ENCODE measurements at regions not wholly inside any gene's neighbourhood (a gene's known extent, or its start where the extent isn't known, plus 50 kb on each side); places are given as distances from the start of the nearest gene placed in this dataset.

GRCh38 chr11:134759855-134760254 lies 347.8 kb upstream of the B3GAT1 start:
- DNase-seq: no peak

DNA sequence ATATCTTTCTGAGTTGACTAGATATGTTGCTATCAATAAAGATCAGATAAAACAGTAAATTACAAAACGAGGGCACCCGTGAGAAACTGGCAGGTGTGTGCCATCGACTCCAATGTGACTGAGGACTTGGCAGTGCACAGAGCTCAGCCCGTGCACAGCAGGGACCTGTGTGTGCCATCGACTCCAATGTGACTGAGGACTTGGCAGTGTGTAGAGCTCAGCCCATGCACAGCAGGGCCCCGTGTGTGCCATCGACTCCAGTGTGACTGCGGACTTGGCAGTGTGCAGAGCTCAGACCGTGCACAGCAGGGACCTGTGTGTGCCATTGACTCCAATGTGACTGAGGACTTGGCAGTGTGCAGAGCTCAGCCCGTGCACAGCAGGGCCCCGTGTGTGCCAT lies 347.2 kb upstream of the B3GAT1 start:
- no peak for DNase-seq

- DNase-seq: no peak
These were observed 346.4 kb upstream of the B3GAT1 start for GRCh38 chr11:134758342-134758931.

- no peak for DNase-seq
These were observed 345.6 kb upstream of the B3GAT1 start for GRCh38 chr11:134757633-134758032.

- no peak for DNase-seq
These were observed 344.9 kb upstream of the B3GAT1 start for GRCh38 chr11:134756811-134757540.

- no peak for DNase-seq
These were observed 343.5 kb upstream of the B3GAT1 start for GRCh38 chr11:134755535-134755934.

DNA sequence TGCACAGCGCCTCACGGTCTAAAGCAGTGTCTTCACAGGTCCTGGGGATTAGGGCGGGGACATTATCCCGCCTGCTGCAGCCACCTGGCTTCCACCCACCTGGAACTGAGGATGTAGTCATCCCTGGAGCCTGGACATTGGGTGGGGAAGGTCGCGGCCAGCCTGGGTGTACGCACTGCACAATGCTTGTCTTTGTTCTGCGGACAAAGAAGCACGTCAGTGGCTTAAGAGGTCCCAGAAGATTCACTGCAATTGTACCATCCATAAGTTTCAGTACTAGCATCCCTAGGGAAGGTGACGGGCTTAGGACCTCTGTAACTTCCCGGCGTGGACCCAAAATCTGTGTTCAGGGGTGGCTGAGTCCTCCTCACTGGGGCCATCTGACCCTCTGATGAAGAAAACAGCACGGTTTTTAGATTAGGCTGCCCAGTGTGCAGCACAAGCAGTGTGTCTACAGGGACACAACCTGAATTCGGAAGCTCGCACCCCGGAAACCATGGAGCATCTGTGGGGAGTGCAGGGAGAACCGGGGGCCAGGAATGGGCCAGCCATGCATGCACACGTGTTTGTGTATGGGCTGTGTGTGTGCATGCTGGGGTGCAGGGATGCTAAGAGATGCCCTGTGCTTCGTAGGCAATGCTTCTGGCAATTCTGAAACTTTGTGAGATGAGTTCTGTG lies 342.6 kb upstream of the B3GAT1 start:
- DNase-seq: no peak

GRCh38 chr11:134753771-134754520 lies 341.9 kb upstream of the B3GAT1 start:
- DNase-seq: no peak

GRCh38 chr11:134752964-134753770 lies 341.1 kb upstream of the B3GAT1 start:
- DNase-seq: no peak

DNA sequence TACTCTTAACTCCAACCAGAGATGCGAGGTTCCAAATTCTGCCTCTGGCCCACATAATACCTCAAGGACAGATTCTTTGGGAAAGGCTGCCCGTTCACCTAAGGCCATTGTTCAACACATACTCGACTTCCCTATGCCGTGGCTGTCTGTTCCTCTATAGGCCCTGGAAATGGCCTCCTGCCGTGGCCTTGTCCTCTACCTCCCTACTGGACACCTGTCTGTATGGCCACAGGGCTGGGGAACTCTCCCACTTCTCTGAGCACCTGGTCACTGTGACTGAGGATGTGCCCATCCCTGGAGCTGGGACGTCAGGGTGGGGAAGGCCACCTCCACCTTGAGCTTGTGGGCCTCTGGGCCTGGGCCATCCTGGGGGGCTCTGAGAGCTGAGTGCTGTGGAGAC lies 340.5 kb upstream of the B3GAT1 start:
- no peak for DNase-seq

DNA sequence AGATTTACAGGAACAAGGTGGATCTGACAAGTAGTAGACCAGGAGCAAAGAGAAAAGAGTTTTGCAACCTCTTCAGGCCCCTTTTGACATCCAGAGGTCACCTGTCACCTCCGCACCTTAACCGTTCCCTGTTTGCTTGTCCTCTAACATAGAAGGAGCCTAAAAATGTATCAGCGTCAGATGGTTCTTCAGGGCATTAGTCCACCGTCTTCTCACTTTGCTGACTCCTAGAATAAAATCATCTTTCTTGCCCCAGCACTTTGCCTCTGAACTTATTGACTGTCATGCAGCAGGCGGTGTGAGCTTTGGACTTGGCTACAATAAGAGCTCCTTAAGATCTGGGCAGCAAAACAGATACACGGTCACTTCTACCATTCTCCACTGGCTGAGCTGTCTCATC lies 339.7 kb upstream of the B3GAT1 start:
- no peak for DNase-seq

DNA sequence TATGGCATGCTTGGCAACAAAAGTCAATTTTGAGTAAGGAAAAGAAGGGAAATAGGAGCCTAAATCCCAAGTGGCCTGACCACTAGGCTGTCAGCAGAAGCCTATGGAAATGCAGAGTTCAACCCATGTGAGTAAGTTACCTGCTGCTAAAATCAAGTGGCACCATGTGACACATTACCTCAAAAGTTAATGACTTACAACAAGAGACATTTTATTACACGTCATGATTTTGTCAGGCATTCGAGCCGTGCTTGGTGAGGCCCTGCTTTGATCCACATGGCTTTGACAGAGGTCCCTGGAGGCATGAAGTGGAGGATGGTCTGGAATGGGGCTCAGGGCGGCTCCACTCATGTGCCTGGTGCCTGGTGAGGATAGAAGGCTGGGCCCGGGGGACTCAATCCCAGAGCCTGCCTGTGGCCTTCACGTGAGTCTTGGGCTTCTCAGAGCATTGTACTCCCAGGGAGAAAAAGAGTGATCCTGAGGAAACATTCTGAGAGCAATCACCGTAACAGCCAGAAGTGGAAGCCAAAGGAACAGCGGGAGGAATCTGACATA lies 339.1 kb upstream of the B3GAT1 start:
- DNase-seq: no peak

GRCh38 chr11:134750619-134751018 lies 338.6 kb upstream of the B3GAT1 start:
- no peak for DNase-seq

GRCh38 chr11:134749040-134749839 lies 337.2 kb upstream of the B3GAT1 start:
- DNase-seq: no peak

DNA sequence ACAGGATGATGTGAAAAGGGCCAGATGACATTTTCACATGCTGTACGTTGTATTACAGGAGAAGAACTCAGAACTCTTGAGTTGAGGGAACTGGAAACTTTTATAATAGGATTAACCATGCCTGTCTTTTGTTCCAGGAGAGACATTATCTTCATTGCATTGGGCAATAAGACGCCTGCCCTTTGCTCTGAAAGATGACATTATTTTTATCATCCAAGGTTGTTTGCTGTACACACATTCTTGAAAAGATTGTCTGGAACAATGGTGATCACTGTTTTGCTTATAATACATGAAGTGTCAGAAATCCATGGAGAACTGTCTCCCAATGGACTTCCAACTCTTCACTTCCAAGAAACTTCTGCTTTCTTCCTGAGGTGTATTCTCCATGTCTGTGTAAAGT lies 334.6 kb upstream of the B3GAT1 start:
- DNase-seq: no peak

DNA sequence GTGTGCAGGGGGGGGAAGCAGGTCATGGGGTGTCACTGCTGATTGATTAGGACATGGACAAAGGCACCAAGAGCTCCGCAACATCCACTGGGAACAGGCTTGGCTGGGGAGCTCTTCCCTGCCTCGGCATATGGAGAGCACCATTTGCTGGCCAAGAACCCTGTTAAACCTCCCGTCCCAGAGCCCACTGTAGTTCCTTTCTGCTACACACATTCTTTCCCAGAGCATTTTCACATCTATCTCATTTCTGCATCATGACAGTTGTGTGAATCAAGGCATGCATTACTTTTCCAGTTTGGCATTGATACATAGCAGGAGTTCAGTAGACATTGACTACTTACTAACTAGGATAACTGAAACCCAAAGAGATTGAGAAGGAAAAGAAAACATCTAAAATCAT lies 333.4 kb upstream of the B3GAT1 start:
- DNase-seq: no peak

GRCh38 chr11:134743820-134744195 lies 331.8 kb upstream of the B3GAT1 start:
- DNase-seq: no peak

DNA sequence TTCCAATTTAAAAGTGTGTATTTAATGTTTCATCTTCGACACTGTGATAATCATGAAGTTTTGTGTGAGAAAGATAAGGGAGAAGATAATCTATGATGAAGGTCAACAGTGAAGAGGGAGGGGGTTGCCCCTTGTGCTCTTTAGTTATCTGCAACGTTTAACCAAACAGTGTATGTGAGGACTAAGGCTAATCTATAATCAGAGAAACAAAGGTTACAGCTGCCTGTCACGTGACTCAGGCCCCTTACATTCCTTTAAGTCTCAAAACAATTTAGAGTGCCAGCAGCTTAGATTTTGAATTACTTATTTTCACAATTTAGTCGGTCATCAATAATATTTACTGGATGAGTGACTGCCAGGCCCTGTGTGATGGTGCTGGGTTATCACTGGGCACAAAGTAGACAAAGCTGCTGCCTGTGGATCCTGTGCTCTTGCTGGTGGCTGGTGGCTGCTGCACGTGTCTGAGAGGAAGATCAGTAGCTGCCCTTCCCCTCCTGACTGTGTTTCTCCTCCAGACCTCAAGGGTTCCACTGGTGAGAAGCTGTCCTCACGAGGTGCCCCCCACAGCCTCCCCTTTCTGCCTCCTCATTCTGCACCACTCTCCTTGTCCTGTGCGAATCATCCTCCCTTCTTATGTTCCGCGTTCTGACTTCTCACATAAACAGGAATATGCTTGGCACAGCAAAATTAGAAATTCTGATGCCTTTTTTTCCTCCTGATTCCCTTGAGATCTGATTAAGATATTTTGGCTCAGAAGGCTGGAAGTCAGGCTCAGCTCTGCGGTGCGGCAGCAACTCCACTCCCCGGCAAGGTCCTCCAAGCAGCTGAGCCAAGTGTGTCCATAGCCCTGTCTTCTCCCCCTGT lies 331.1 kb upstream of the B3GAT1 start:
- DNase-seq: no peak

DNA sequence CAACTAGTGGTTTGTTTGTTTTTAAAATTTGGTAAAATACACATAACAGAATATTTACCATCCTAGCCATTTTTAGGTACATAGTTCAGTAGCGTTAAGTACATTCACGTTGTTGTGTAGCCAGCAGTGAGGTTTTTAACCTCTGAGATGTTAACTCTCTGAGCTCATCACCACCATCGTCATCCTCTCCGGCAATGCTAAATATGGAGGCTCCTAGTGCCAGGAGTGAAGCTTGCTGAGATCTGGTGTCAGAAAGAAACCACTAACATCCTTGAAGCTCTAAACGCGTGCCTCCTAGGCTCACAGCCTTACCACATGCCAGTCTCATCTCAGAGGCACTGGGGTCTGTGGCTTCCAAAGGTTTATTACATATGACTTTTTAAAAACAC lies 330.2 kb upstream of the B3GAT1 start:
- DNase-seq: no peak

DNA sequence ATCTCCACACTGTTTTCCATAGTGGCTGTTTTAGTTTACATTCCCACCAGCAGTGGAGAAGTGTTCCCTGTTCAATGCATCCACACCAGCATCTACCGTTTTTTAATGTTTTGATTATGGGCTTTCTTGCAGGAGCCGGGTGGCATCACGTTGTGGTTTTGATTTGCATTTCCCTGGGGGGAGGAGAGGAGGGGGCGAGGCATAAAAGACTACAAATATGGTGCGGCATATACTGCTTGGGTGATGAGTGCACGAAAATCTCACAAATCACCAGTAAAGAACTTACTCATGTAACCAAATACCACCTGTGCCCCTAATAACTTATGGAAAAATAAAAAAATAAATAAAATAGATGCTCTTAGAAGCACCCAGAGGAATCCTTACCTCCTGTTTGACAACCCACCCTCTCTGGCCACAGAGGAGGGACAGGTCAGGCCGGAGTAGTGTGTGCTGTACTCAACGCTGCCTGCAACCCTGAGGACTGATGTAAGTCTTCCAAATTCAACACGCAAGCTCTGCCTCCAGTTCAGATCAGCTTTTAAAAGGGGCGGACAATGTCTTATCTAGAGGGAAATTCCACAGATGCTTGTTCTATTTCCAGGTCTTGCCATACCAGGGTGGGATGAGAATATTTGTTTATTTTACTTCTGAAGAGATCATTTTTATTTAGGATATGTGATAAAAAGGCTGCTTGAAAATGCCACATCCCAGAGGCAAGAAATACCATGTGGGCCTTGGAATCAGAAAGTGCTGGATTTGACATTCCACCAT lies 329.6 kb upstream of the B3GAT1 start:
- DNase-seq: no peak

Measured in SHP77 treated with DMSO at 0.1 percent for 48 hours (cell line).